SU-DHL-6 (cell line): ENCODE measurements at regions not wholly inside any gene's neighbourhood (a gene's known extent, or its start where the extent isn't known, plus 50 kb on each side); places are given as distances from the start of the nearest gene placed in this dataset.

ENCODE experiments used
- H2AFZ ChIP-seq: fragments of 200-600 bp; sonication (generic); 2 replicates; pipeline ENCODE4 v1.6.1; 2014; ENCODE audit warnings: low read depth, mild to moderate bottlenecking, moderate library complexity, mixed read lengths, antibody characterized with exemption, low read length; ENCODE audit not compliant: severe bottlenecking
- H3F3A ChIP-seq: fragments of 200-600 bp; shearing (Covaris generic); 2 replicates; pipeline ENCODE4 v1.6.0; 2016; ENCODE audit warnings: antibody characterized with exemption, mild to moderate bottlenecking; ENCODE audit not compliant: insufficient read depth
- H3K27ac ChIP-seq: fragments of 200-600 bp; sonication (generic); 2 replicates; pipeline ENCODE4 v1.5.1; 2016; ENCODE audit warnings: low read depth, mild to moderate bottlenecking, low read length, moderate library complexity, mixed read lengths
- H3K27me3 ChIP-seq: fragments of 200-600 bp; sonication (generic), shearing (Covaris generic); 2 replicates; pipeline ENCODE4 v1.6.0; 2014; ENCODE audit warnings: mild to moderate bottlenecking, low read length
- H3K36me3 ChIP-seq: fragments of 200-600 bp; sonication (generic); 2 replicates; pipeline ENCODE4 v1.6.1; 2014; ENCODE audit warnings: mild to moderate bottlenecking, low read length, mixed read lengths
- H3K4me2 ChIP-seq: fragments of 300-600, 200-600 bp; shearing (Covaris generic), sonication (generic); 2 replicates; pipeline ENCODE4 v1.6.0; 2014; ENCODE audit warnings: low read length, low read depth, mild to moderate bottlenecking; ENCODE audit not compliant: poor library complexity, severe bottlenecking
- H3K4me3 ChIP-seq: fragments of 200-600 bp; sonication (generic); 2 replicates; pipeline ENCODE4 v1.5.1; 2014; ENCODE audit warnings: antibody characterized with exemption, low read length, mild to moderate bottlenecking, mixed read lengths; ENCODE audit not compliant: insufficient read depth, poor library complexity, severe bottlenecking
- H3K79me2 ChIP-seq: fragments of 200-600 bp; sonication (generic); 2 replicates; pipeline ENCODE4 v1.6.1; 2014; ENCODE audit warnings: mild to moderate bottlenecking, low read length, moderate library complexity; ENCODE audit not compliant: insufficient read depth
- H3K9ac ChIP-seq: fragments of 200-600 bp; sonication (generic); 2 replicates; pipeline ENCODE4 v1.7.0; 2014; ENCODE audit warnings: mild to moderate bottlenecking, low read length
- H3K9me2 ChIP-seq: fragments of 200-600 bp; sonication (generic); replicated peaks from 2 replicates; pipeline ENCODE4 v1.6.1; 2014; ENCODE audit warnings: low read length; ENCODE audit not compliant: insufficient read depth
- H3K9me3 ChIP-seq: fragments of 200-600 bp; sonication (generic); 2 replicates; pipeline ENCODE4 v1.6.1; 2014; ENCODE audit warnings: low read length, mixed read lengths; ENCODE audit not compliant: insufficient read depth
- H4K20me1 ChIP-seq: fragments of 200-600 bp; sonication (generic); 2 replicates; pipeline ENCODE4 v1.6.1; 2014; ENCODE audit warnings: low read depth, mild to moderate bottlenecking, antibody characterized with exemption, low read length, moderate library complexity, mixed read lengths
- EZH2phosphoT487 ChIP-seq: fragments of 200-600 bp; sonication (generic), shearing (Covaris generic); conservative IDR thresholded peaks from 2 replicates; pipeline ENCODE4 v1.6.1; 2018; ENCODE audit warnings: mild to moderate bottlenecking, antibody characterized with exemption, low read length, moderate library complexity, mixed read lengths
- TF ChIP-seq, protein P1 (sequence below): fragments of 200-600 bp; sonication (generic); IDR thresholded peaks from one replicate; pipeline ENCODE4 v1.5.1; 2017; ENCODE audit warnings: antibody characterized with exemption, mild to moderate bottlenecking, low read length, moderate library complexity; ENCODE audit not compliant: insufficient read depth, poor library complexity, severe bottlenecking

DNA sequence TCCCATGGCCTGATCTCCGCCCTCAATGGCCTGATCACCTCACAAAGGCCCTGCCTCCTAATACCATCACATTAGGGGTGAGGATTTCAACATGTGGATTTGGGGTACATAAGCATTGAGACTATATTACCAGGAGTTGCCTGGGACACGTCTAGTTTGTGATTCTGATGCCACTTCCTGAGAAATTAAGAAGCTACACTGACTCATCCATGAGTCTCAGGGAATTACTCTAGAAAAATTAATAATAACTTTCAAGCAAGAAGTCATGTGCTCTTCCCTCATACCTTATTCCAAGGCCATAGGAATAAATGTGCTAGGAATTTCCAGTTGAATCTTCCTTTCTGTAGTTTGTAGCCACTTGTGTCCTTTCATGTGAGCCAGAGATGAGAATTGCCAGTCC, 519.3 kb upstream of the MKI67 start:
- H3K4me2 ChIP-seq, result no peak overlapping the region
- no peaks in the 10 kb centered on the region for H3K79me2 ChIP-seq
- H3K9ac ChIP-seq, result no peak overlapping the region
- H3K27me3 ChIP-seq, result no peaks in the 10 kb centered on the region
- TF ChIP-seq, protein P1, sequence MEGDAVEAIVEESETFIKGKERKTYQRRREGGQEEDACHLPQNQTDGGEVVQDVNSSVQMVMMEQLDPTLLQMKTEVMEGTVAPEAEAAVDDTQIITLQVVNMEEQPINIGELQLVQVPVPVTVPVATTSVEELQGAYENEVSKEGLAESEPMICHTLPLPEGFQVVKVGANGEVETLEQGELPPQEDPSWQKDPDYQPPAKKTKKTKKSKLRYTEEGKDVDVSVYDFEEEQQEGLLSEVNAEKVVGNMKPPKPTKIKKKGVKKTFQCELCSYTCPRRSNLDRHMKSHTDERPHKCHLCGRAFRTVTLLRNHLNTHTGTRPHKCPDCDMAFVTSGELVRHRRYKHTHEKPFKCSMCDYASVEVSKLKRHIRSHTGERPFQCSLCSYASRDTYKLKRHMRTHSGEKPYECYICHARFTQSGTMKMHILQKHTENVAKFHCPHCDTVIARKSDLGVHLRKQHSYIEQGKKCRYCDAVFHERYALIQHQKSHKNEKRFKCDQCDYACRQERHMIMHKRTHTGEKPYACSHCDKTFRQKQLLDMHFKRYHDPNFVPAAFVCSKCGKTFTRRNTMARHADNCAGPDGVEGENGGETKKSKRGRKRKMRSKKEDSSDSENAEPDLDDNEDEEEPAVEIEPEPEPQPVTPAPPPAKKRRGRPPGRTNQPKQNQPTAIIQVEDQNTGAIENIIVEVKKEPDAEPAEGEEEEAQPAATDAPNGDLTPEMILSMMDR, result no peak
- TF ChIP-seq EZH2phosphoT487, result no peak
- no peak overlapping the region for H3K4me3 ChIP-seq
- no peaks in the 10 kb centered on the region for H3K9me3 ChIP-seq
- H3K27ac ChIP-seq, result no peak overlapping the region
- no peaks in the 10 kb centered on the region for H3K9me2 ChIP-seq
- no peaks in the 10 kb centered on the region for H3F3A ChIP-seq
- H4K20me1 ChIP-seq, result no peaks in the 10 kb centered on the region
- no peak overlapping the region for H2AFZ ChIP-seq
- no peaks in the 10 kb centered on the region for H3K36me3 ChIP-seq

DNA sequence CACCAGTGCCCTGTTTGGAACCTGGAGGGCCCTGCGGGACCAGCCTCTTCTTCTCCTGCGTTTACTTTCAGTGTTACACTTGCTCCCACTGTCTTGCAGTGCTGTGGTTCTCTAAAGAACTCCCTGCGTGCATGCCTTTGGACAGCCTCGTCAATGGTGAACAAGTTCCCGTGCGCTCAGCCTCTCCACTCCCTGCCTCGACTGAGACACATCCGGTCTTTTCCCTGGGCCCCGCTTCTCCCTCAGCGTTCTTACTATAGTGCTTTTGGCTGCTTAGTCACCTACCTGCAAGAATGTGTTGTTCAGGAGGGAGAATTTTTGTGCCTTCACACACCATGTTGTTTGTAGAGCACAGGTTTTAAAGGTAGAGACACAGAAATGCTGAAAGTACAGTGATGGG, 520.7 kb upstream of the MKI67 start:
- H3K4me3 ChIP-seq, result no peak overlapping the region
- no peaks in the 10 kb centered on the region for H4K20me1 ChIP-seq
- H3K9me2 ChIP-seq, result no peaks in the 10 kb centered on the region
- H3F3A ChIP-seq, result no peaks in the 10 kb centered on the region
- no peaks in the 10 kb centered on the region for H3K36me3 ChIP-seq
- H3K9ac ChIP-seq, result no peak overlapping the region
- H3K4me2 ChIP-seq, result no peak overlapping the region
- TF ChIP-seq EZH2phosphoT487, result no peak
- TF ChIP-seq, protein P1, result no peak
- H3K9me3 ChIP-seq, result no peaks in the 10 kb centered on the region
- H3K27ac ChIP-seq, result no peak overlapping the region
- H2AFZ ChIP-seq, result no peak overlapping the region
- no peaks in the 10 kb centered on the region for H3K27me3 ChIP-seq
- H3K79me2 ChIP-seq, result no peaks in the 10 kb centered on the region

DNA sequence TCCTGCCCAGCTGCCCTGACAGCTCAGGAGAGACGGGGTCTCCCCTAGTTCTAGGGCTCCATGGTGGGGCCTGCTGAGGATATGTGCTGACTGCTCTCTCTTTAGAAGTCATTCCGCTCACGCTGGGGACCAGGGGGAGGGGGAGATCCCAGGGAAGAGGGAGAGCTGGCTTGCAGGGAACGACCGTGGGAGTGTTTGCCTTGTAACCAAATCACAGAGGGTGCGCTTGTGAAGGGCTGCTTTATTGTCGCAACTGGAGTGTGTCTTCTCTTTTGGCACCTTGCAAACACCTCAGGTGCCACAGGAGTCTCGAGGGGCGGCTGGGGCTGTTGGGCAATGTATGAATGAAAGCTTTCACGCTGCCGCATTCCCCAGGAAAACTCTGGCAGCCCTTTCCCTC, 531.3 kb upstream of the MKI67 start:
- no peak overlapping the region for H3K9ac ChIP-seq
- no peaks in the 10 kb centered on the region for H4K20me1 ChIP-seq
- no peaks in the 10 kb centered on the region for H3K27me3 ChIP-seq
- H2AFZ ChIP-seq, result no peak overlapping the region
- no peaks in the 10 kb centered on the region for H3K9me3 ChIP-seq
- no peak overlapping the region for H3K4me2 ChIP-seq
- H3K9me2 ChIP-seq, result no peaks in the 10 kb centered on the region
- H3K36me3 ChIP-seq, result no peaks in the 10 kb centered on the region
- no peak overlapping the region for H3K27ac ChIP-seq
- no peaks in the 10 kb centered on the region for H3F3A ChIP-seq
- TF ChIP-seq, protein P1, result no peak
- no peak for TF ChIP-seq EZH2phosphoT487
- H3K4me3 ChIP-seq, result no peak overlapping the region
- no peaks in the 10 kb centered on the region for H3K79me2 ChIP-seq

DNA sequence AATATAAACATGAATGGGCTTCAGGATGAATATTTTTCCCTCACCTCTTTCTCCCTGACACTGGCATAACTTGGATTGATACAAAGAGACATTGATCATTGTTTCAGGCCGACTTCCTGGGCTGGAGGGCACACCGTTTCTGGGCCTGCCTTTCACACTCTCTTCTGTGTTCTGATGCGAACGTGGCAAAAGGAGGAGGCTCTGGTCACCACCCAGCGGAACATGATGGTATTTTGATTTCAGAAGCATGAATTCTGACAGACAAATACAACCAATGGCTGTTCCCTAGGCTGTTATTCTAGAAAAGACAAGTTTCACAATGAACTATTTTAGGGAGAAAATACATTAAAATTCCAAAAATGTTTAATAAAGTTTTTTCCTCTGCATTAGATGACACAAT, 534.5 kb upstream of the MKI67 start:
- Histone ChIP-seq H3K9ac (no peak overlapping the region), H3K9me3 (no peaks in the 10 kb centered on the region), H3K27ac (no peak overlapping the region), H3K79me2 (no peaks in the 10 kb centered on the region), H3F3A (no peaks in the 10 kb centered on the region), H3K27me3 (no peaks in the 10 kb centered on the region), H3K9me2 (no peaks in the 10 kb centered on the region), H3K4me3 (no peak overlapping the region), H2AFZ (no peak overlapping the region), H3K36me3 (no peaks in the 10 kb centered on the region), H4K20me1 (no peaks in the 10 kb centered on the region), H3K4me2 (no peak overlapping the region)
- TF ChIP-seq EZH2phosphoT487, result no peak
- TF ChIP-seq, protein P1, result no peak
